ENCODE measurements at regions not wholly inside any gene's neighbourhood (a gene's known extent, or its start where the extent isn't known, plus 50 kb on each side); places are given as distances from the start of the nearest gene placed in this dataset.
"Not testable (repeated sequence)": the region's sequence is repeated elsewhere in the genome, so short reads cannot be mapped to it uniquely, and the experiment has no call there.

DNA sequence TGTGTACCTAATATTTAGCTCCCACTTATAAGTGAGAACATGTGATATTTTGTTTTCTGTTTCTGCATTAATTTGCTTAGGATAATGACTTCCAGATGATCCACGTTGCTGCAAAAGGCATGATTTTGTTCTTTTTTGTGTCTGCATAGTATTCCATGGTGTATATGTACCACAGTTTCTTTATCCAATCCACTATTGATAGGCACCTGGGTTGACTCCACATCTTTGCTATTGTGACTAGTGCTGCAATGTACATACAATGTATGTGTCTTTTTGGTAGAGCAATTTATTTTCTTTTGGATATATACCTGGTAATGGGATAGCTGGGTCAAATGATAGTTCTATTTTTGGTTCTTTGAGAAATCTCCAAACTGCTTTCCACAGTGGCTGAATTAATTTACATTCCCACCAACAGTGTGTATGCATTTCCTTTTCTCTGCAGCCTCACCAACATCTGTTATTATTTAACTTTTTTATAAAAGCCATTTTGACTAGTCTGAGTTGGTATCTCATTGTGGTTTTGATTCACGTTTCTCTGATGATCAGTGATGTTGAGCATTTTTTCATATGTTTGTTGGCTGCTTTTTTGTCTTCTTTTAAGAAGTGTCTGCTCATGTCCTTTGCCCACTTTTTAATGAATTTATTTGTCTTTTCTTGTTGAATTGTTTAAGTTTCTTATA is 102.8 kb upstream of the GAS1 start:
- not testable (repeated sequence) for DNase-seq

- DNase-seq, result no peak
These were observed 107.8 kb upstream of the GAS1 start for GRCh38 chr9:87054999-87055686.

GRCh38 chr9:87059772-87060171 is 112.5 kb upstream of the GAS1 start:
- DNase-seq, result no peak

DNA sequence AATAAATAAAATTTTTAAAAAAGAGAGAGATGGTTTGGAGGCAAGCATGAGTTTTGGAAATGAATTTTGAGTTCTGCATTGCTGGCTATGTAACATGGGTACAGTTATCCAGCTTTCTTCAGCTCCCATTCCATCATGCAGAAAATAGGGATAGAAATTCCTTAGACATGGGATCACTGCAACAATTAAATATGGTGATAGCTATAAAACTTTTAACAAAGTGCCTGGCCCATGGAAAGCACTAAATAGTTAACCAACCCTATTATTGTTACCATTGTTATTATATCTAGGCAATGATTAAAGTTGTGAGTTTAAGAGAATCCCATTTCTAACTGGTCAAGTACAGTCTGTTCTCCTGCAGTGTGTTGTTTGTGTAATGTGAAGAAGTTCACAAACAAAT is 115.4 kb upstream of the GAS1 start:
- DNase-seq, result no peak

- DNase-seq, result no peak
These were observed 115.9 kb upstream of the GAS1 start for GRCh38 chr9:87063246-87063645.

GRCh38 chr9:87063871-87064270 is 116.6 kb upstream of the GAS1 start:
- no peak for DNase-seq

DNA sequence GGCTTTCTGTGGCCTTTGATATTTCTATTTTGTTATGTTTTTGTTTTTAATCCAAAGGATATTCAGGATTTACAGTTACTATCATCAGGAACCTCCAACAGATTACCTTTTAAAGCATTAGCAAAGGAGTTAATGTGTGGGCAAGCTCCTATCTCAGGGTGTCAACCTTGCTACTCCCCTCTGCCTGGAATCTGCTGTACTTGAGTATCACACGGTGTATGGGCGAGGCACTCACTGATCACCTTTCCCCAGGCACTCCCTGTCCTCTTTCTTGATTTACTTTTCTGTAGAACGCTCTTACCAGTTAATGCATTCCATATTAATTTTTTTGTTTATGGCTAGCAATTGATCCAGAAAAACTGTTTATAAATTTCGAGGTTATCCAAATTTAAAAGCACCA is 117.0 kb upstream of the GAS1 start:
- no peak for DNase-seq

- DNase-seq, result no peak
These were observed 118.7 kb upstream of the GAS1 start for GRCh38 chr9:87065981-87066380.

DNA sequence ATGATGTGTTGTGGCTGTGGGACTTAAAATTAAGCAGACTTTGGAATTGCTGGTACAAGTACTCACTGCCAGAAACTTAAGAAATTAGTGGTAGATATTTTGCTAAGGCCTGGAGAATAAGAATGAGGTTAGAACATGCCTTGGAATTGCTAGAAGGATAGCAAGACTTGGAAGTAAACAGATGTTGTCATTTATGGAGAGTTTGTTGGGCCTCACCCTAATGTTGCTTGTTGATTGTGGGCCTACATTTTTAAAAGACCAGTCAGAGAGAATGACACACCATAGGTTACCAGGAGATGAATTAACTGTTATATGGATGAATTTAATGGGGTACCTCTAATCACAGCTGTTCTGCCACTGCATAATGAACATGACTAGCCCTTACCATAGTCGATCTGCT is 120.1 kb upstream of the GAS1 start:
- DNase-seq, result no peak

DNA sequence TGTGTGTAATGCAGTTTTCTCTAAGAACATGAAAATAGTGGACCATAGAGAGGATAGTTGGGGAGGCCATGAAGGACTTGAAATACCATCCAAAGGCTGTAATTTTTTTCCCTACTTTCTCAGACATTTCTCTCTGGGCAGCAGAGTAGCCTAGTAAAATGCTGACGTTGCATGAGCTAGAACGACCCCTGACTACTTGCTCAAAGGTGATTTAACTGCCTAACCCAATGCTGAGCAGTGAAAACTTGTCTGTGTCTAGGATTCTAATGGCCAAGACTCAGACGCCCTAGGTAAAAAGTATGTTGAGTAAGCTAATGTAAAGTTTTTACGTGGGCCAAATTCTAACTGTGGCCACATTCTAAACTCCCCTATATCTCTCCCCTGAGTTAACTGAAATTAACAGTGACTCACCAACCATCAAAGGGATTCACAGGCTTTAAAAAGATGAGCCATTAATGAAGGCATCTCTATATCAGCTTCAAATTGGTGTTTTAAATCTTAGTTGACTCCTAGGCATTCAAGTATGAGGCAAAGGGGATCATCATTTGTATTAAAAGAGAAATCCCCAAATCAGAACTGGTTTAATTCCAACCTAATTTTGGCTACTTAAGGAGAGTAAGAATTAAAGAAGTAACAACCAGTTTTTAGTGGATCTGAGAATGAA is 121.0 kb upstream of the GAS1 start:
- DNase-seq, result no peak

DNA sequence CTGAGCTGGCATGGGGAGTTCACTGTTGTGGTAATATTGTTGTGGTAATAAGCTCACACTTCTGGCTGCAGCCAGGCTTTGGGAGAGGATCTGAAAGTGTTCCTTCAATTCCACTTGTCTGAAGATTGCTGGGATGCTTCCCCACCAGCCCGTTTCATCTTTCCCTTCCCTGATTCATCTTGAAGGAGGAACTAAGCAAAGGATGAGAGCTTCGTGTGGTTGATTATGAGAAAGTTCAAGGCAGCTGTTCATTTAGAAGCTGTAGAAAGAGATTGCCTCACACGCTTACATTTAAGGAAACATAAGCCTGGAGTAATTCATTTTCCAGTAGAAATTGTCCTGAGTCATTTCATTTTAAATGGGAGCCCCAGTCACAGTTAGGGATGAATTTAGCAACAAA is 122.4 kb upstream of the GAS1 start:
- DNase-seq, result no peak

GRCh38 chr9:87070336-87070735 is 123.0 kb upstream of the GAS1 start:
- DNase-seq, result no peak

GRCh38 chr9:87071473-87071872 is 124.2 kb upstream of the GAS1 start:
- DNase-seq, result no peak

DNA sequence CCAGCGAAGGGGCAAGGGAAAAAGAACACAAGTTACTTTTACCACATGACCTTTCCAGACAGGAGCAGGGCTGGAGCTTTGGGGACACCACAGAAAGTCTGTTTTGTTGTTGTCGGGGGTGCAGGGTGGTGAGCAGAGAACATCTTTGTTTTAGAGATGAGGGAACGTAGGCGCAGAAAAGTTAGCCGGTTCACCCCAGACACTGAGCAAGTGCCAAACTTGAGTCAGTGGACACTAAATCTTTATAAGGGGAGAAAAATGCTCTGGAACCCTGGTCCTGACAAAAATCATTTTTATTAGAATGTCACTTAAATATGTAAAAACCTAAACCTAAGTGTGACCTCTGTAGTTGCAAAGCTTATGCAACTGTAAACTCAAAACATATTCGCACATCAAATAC is 126.4 kb upstream of the GAS1 start:
- DNase-seq, result no peak

DNA sequence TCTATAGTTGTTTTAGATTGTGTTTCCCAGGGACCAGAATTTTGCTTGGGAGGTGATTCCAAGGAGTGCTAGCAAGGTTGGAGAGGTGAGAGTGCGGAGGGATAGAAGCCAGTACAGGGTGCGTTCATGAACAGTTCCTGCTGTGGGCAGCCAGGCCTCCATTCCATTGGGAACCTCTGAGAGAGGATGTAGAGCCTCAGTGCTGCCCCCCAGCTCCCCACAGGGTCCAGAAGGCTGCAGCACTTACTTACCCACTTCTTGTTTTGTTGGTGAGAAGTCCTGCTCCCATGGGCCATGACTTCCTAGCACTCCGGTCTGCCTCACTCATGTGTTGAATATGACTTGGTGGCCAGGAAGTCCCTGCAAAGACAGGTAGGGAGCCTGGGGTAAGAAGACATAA is 128.2 kb upstream of the GAS1 start:
- no peak for DNase-seq

DNA sequence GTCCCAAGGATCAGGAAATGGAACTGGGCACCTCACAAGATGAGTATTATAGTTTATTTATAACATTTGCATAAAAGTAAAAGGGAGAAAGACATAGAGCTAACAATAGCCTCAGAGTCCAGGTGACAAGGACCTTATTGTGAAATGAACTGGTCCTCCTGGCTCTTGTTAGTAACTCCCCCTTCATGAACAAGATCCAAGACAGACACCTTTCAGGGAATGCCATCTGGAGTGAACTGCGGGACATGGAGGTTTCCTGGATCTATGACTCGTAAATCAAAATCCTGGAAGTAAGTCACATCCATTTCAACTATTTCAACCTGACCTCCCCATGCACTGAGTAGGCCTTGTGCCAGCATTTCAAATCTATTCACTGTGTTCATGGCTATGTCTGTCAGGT is 129.5 kb upstream of the GAS1 start:
- DNase-seq, result no peak

DNA sequence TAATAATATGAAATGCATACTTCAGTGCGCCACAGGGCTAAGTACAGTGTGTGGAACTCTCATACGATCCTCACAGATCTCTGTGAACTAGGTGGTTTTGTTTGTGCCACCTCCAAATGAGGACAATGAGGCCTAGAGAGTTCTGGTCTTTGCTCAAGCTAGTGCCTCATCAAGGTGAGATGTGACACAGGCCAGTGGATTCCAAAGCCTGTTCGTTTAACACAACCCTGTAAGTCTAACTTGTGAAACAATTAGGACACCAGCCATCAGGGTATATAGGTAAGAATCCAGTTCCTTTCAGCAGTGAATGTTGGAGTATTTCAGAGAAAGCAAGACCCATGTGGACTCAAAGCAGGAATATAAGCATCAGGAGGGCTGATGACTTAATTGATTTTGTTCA is 130.7 kb upstream of the GAS1 start:
- no peak for DNase-seq

DNA sequence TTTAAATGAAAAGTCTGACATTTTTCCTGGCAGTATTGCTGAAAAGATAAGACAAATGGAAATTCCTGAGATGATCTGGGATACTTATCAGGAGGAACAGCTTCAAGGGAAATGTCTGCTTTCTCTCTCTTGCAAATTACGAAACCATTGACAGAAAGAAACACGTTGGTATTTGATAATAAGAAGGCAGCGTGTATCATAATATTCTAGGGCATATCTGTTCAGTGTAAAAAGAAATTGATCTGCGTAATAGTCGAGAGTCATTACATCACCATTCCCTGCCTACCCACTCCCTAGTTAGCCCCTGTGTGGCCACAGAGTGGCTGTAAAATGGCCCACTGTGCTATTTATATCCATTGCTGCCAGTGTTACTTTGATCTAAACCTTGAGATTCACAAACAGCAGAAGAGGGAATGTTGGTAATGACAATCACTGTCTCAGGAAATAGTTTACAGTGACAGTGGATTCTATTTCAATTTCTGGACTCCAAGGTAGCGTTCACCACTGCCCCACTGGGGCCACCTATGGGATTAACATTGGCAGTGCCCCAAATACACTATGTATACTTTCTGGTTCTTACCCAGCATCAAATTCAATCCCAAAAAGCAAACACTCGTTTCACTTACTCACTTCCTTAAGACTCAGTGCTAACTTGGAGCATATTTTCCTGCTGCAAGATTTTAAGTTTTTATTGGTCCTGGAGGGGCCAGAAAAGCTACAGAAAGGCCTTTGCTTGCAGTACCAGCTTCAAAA is 133.4 kb upstream of the GAS1 start:
- DNase-seq, result no peak

GRCh38 chr9:87081503-87081902 is 134.2 kb upstream of the GAS1 start:
- no peak for DNase-seq

DNA sequence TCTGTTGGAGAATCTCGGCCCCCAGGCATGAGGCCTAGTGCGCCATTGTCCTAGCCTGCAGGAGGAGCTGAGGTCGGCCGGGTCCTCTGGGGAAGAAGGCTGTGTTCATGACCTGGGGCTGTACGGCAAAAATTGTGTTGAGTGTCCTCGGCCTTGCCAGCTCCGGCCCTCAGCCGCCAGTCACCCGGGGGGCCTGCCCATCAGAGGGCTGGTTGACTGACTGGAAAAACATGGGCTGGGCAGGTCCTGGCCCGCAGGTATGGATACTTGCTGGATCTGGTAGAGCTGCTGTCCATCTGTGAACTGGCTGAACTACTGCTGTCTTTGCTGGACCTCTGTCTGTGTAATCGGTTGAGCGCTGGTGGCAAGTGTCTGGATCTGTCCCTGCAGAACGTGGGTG is 136.7 kb upstream of the GAS1 start:
- no peak for DNase-seq

DNA sequence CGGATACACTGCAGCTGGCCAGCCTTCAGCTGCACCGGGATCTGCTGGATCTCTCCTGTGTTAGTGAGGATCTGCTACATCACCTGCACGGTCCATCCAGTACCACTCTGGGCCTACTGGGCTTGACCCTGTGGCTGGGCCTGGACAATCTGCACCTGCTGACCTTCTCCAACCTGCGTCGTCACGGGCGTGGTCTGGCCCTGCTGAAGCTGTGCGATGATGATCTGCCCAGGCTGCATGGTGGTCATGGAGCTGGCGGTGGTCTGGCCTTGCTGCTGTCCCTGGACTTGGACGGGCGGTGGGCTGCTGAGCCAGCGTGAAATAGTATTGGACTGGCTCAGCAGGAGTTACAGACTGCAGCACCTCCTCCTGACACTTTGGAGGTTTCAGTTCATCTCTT is 137.1 kb upstream of the GAS1 start:
- no peak for DNase-seq

GRCh38 chr9:87085073-87085472 is 137.8 kb upstream of the GAS1 start:
- no peak for DNase-seq

DNA sequence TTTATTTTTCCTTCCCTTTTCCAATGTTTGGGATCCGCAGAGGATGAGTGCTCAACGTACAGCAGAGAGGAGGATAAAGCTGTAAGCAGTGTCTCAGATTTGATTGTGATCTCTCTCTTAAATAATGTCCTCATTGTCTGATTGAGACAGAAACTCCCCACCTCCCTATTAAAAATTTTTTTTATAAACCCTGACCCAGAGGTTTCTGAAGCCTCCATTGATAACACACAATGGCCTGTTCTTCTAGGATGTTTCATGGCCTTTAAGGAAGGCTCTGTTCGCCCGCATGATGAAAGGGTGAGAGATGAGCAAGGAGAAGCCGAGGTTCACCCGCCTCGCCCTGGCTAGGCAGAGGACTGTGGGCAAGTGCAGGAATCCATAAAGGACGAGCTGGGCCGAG is 138.2 kb upstream of the GAS1 start:
- no peak for DNase-seq

All from NCI-H748 treated with DMSO at 0.1 percent for 48 hours (cell line).